ENCODE measurements at regions not wholly inside any gene's neighbourhood (a gene's known extent, or its start where the extent isn't known, plus 50 kb on each side); places are given as distances from the start of the nearest gene placed in this dataset.
"Not testable (repeated sequence)": the region's sequence is repeated elsewhere in the genome, so short reads cannot be mapped to it uniquely, and the experiment has no call there.

GRCh38 chr16:33583702-33584101 is 124.3 kb downstream of the TP53TG3F start:
- not testable (repeated sequence) for FAIRE-seq

- not testable (repeated sequence) for FAIRE-seq
These were observed 129.2 kb downstream of the TP53TG3F start for GRCh38 chr16:33588589-33588988.

GRCh38 chr16:33593344-33593743 is 133.9 kb downstream of the TP53TG3F start:
- not testable (repeated sequence) for FAIRE-seq

DNA sequence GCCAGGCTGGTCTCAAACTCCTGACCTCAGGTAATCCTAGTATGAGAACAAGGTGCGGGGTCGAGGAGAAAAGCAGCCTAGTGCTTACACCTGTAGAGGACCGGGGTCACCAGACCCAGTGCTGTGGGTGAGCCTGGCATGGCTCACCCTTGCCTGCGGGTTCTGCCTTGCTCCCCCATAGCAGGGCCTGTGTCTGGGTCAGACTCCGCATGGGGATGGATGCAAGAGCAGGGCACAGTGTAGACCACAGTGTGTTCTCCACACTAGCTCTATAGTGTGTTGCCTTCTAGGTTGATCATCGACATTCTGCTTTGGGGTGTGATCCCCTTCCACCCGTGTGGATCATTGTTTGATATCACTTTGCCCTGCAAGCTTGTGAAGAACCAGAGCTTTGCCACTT is 135.7 kb downstream of the TP53TG3F start:
- FAIRE-seq: not testable (repeated sequence)

- FAIRE-seq: not testable (repeated sequence)
These were observed 141.6 kb downstream of the TP53TG3F start for GRCh38 chr16:33601029-33601428.

DNA sequence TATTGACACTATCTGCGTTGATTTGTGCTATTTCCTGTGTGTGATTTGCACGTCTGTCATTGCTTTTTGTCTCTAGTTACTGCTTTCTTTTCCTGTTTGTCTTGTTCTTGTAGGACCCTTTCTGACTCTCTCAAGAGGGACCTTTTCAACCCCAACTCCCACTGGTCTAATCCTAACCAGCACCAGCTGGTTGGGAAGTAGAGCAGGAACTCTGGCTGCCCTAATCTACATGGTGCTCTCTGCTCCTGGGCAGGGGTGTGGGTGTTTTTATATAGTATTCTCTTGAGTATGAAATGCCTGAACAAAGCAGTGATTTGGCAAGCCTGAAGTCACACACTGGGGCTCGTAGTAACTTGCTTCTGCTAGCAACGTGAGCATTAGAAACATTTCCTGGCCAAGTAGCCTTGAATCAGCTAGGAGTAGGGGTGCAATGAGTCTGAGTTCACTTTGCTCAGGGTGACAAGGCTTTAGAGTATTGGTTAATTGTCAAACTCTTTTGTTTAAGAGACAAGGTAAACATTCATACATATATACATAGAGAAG is 164.2 kb downstream of the TP53TG3F start:
- FAIRE-seq: not testable (repeated sequence)

GRCh38 chr16:33628895-33629294 is 169.5 kb downstream of the TP53TG3F start:
- FAIRE-seq: not testable (repeated sequence)

DNA sequence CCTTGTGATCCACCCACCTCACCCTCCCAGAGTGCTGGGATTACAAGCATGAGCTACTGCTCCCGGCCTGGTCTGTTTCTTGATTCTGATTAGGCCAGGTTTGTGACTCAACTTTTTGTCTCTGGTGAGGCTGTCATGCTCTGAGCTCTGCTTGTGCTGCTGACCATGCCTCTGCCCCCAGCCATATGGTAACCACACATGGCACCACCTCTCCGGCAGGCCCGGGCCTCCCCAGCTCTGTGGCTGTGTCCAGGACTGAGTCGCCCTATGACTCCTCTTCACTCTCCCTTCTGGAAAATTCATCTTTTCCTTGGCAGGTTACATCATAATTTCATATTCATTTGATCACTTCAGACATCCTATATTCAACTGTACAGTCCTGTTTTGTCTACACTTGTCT is 172.3 kb downstream of the TP53TG3F start:
- not testable (repeated sequence) for FAIRE-seq

GRCh38 chr16:33634057-33634456 is 174.6 kb downstream of the TP53TG3F start:
- not testable (repeated sequence) for FAIRE-seq

DNA sequence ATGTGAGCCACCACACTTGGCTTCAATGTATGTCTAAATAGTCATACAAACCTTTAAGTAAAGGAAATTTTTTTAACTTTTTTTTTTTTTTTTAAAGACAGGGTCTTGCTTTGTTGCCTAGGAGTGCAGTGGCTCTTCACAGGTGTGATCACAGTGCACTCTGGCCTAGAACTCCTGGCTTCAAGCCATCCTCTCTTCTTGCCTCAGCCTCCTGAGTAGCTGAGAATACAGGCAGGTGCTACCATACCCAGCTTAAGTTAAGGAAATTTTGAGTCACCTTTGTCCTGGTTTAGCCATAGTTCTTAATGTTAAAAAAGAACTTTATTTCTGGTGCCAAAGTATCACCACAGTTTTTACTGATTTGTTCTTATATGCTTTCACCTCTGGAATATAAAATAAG is 177.3 kb downstream of the TP53TG3F start:
- FAIRE-seq: not testable (repeated sequence)

- FAIRE-seq: not testable (repeated sequence)
These were observed 183.9 kb downstream of the TP53TG3F start for GRCh38 chr16:33643270-33643669.

GRCh38 chr16:33643698-33644381 is 184.4 kb downstream of the TP53TG3F start:
- not testable (repeated sequence) for FAIRE-seq

DNA sequence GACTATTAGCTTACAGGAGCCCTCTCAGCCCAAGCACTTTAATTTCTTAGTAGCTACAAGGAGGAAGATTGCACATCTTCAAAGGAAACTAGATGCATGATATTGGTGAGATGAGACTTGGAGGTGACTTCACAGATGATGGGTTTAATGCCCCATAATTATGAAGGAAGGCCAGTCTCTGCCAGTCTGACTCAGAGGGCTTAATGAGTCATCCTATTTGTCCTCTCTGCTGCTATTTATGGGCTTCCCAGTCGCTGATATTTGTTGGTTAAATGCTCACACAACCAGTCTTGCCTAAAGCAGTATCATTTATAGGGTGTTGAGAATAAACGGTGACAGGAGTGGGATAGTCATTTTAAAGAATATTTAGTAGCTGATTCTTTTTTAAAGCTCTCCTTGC is 187.0 kb downstream of the TP53TG3F start:
- not testable (repeated sequence) for FAIRE-seq

- not testable (repeated sequence) for FAIRE-seq
These were observed 196.3 kb downstream of the TP53TG3F start for GRCh38 chr16:33655756-33656155.

DNA sequence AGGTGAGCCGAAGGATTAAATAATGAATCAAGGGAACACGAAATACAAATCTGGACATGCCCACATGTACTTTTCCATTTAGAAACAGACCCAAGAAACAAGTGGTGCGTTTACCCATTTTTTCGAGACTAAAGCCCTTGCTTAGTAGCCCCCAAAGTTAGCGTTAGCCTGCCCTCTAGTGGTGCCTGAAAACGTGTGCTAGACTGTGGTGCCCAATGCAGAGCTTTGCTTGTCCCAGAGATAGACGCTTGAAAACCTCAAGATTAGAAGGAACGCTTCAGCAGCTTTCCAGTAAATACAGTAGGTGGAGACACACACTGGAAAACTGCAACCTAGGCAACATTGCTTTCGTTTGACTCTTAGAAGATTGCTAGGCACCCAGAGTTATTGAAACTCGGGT is 197.0 kb downstream of the TP53TG3F start:
- FAIRE-seq: peak; percentile 93

DNA sequence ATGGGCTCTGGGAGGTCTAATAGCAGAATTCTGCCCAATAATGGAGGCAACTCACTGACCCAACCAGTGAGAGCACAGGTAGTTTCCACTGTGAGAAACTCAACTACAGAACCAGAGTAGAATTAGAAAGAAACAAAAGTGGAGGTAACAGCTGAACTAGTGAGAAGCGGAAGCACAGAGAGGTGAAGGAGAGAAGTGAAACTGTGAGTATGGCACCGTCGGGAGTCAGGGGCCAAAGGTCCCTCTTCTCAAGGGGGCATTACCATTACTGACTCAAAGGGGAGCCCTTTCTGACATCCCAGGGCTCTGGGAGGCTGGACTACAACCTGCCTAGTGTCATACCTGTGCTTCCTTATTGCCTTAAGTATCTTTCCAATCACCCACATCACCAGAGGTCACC is 198.3 kb downstream of the TP53TG3F start:
- not testable (repeated sequence) for FAIRE-seq

DNA sequence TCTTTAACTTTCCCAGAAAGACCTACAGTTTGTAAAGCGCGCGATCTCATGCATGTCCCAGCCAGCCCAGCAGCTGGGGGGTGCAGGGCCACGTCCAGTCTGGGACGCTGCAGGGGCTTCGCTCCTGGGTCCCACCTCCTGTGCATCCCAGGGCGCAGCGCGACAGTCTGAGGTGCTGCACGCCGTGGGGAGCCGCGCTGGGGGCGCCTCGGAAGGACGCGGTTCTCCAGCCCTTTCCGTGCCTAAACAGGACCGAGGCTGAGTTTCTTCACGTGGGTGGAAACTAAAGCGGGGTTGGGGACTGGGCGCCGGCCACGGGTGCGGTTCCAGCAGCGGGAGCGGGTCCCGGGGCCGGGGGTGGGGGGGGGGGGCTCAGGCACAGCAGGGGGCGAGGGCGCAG is 221.4 kb downstream of the TP53TG3F start:
- not testable (repeated sequence) for FAIRE-seq

DNA sequence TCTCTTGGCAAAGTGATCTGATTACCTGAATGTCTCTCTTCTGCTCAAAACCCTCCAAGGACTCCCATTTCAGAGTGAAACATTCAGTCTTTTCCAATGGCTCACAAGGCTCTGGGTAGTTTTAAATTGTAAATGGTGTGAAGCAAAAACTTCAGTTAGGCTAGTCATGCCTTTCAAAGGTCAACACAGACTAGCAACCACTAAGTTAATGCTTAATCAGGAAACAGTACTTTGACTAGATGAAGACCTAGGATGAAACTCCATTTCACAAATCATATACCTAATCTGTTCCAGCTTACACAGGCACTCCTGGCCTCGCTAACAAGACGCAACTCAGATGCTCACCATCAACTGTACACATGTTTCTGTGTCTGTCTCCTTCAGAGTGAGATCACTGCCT is 240.9 kb downstream of the TP53TG3F start:
- FAIRE-seq: not testable (repeated sequence)

- not testable (repeated sequence) for FAIRE-seq
These were observed 247.6 kb downstream of the TP53TG3F start for GRCh38 chr16:33706845-33707590.

DNA sequence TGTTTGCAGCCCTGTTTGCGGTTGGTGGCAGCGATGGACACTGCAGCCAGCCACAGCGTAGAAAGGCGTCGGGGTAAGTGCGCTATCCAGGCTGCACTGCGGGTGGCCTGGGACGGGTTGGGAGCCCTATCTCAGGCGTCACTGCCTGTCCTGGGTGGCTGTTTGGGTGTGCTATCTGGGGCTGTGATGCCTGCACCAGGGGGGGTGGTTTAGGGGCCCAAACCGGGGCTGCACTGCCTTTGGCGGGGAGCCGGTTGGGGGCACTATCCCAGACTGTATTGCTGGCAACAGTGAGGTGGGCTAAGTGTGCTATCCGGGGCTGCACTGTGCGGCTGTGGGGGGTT is 248.2 kb downstream of the TP53TG3F start:
- FAIRE-seq: not testable (repeated sequence)

DNA sequence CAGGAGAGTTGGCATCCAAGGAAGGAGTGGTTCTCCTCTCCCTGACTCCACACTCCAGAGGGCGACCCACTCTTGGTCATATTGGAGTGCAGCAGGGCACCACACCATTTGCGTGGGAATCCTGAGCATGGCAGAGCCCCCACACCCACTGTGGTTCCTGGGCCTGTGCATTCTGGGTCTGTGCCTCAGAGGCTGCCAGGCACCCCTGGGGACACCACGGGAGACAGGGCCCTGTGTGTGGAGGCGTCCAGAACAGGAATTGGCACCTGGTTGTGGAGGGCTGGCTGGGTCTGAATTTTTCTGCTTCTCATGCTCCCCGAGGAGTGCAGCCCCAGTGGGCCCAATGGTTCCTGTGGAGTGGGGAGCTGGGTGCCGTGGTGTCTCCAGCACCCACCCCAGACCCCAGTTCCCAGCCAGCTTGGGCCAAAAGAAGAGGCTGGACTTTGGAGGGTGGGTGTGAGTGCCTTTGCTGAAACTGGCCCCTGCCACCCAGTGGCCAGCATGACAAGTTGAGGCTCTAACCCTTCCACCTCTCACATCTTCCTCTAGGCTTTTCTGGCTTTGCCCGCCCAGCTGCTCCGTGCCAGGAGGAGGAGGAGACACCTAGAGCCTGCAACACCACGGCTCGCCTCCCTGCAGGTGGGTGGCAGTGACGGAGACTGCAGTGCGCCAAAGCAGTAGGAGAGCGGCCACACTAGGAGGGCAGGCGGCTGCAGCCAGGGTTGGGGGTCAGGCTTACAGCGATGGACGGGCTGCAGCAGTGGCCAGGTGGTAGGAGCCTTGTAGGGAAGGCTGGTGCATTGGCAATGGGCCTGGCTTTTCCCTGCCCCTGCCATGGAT is 250.7 kb downstream of the TP53TG3F start:
- FAIRE-seq: not testable (repeated sequence)

DNA sequence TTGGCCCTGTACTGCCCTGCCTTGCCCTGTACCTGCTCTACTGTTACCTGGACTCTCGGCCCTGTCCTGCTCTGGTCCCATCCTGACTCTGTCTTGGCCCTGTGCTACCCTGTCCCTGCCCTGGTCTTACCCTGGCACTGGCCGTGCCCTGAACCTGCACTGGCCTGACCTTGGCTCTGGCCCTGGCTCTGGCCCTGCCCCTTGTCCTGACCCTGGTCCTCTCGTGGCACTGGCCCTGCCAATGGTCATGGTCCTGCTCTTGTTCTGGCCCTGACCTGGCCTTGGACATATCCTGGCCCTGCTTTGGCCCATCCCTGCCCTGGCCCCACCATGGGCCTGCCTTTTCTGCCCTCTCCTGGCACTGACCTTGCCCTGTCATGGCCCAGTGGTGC is 251.3 kb downstream of the TP53TG3F start:
- FAIRE-seq: not testable (repeated sequence)

DNA sequence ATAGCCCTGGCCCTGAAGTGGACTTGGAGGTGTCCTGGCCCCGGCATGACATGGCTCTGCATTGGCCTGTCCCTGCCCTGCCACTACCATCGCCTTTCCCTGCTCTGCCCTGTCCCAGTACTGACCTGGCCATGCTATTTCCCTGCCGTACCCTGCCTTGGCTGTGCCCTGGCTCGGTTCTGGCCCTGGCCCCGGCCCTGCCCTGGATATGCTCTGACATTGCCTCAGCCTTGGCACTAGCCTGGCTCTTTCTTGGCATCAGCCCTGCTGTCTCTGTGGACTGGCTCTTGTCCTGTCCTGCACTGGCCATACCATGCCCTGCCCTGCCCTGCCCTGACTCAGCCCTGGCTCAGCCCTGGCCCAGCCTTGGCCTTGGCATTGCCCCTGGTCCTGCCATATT is 252.2 kb downstream of the TP53TG3F start:
- FAIRE-seq: not testable (repeated sequence)
